ENCODE measurements at regions not wholly inside any gene's neighbourhood (a gene's known extent, or its start where the extent isn't known, plus 50 kb on each side); places are given as distances from the start of the nearest gene placed in this dataset.
"Not testable (repeated sequence)": the region's sequence is repeated elsewhere in the genome, so short reads cannot be mapped to it uniquely, and the experiment has no call there.

GRCh38 chr14:105911006-105911847 is 384.8 kb downstream of the TMEM121 start:
- no peak for DNase-seq

DNA sequence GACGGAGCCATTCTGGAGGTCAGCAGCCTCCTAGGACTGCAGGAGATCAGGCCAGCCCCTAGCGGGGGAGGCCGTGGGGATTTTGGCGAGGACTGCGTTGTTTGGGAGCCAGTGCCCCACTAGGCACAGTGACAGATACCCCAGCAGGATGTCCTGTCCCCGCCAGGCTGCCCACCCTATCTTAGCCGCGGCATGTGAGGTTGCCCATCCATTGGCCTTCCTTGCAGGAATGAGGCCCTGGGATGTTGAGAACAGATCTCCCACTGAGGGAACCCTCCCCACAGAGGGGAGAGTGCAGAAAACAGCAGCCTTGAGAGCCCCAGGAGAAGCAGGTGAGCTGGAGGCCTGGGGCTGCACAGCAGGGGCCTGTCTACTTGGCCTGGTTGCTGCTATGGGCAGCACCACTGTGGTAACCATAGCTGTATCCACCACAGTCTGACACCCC is 385.5 kb downstream of the TMEM121 start:
- DNase-seq, result not testable (repeated sequence)

DNA sequence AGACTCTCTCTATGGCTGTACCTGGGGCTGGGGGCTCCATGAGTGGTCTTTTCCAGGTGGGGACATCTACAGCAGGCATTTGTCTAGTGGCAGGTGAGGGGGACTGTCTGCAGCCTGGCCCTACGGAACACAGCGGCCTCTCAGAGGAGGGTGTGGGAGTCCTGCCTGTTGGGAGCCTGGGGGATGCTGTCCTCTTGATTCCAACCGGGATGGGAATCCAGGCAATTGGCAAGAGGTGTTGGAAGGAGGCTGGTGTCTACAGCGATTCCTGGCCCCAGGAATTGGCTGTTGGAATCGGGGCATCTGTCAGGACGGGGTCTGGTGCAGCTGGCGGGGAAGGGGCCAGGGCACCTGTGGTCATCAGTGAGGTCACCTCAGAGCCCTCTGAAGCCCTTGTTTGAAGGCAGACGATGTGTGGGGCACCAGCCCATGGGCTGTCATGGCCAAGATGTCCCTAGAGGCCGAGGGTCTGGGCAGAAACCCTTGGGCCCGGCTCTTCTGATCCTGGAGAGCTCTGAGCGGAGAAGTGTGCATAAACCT is 386.3 kb downstream of the TMEM121 start:
- no peak for DNase-seq

DNA sequence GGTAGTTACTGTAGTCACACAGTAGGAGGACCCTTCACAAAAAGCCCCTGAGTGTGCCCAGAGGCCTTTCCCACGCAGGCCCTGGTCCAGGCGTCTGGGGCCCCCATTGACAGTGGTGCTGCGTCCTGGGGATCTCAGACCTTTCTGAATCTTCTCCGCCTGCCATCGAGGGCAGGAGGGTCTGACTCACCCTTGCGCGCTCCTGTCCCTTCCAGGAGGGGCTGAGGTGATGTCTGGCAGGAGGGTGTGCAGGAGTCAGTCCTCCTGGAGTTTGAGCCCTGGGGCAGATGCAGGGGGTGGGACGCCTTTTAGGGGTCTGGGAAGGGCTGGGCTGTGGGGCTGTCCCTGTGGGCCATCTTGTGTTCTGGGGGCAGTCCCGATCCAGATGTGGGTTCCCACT is 386.8 kb downstream of the TMEM121 start:
- no peak for DNase-seq

- DNase-seq, result no peak
Observed at GRCh38 chr14:105913861-105914260, 387.5 kb downstream of the TMEM121 start.

GRCh38 chr14:105914281-105914680 is 387.9 kb downstream of the TMEM121 start:
- DNase-seq, result not testable (repeated sequence)

GRCh38 chr14:105914738-105915385 is 388.5 kb downstream of the TMEM121 start:
- no peak for DNase-seq

DNA sequence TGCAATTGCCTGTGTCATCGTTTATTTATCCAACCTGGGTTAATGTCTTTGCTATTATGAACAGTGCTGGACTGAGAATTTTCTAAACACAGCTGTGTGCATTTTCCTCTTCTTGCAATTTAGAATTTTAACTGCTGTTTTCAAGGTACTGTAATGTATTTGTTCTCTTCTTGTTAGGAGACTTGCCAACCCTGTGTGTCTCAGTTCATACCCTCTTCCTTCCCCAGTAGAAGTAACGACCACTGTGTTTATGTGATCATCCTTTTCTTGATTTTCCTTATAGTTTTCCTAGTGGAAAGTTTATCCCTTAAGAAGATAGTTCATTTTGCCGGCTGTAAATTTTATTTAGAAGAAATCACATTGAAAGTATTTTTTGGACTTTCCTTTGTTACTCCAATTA is 389.2 kb downstream of the TMEM121 start:
- DNase-seq, result not testable (repeated sequence)

- DNase-seq, result not testable (repeated sequence)
Observed at GRCh38 chr14:105917136-105917932, 391.0 kb downstream of the TMEM121 start.

DNA sequence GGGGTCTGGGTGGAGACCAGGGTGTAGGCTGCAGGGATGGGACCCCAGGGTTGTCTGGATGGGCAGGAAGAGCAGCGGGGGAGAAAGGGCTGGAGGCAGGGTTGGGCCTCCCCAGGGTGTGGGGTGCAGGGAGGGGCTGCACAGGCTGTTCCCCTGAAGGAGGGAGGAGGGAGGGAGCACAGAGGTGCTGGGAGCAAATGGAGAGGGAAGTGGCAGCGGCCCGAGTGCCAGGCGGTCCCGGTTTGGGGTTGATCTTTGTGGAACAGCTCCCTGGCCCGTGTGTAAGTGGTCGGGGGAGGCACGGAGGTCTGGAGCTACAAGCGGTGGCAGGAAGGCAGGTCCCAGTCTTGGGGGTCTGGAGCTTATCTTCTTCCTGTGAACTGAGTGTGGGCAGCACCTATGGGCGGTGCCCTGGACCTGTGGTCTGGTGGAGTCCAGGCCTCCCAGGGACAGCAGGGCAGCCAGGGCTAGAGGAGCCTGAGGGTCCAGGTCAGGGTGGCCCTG is 391.6 kb downstream of the TMEM121 start:
- DNase-seq, result no peak

- no peak for DNase-seq
Observed at GRCh38 chr14:105918496-105919262, 392.3 kb downstream of the TMEM121 start.

- DNase-seq, result no peak
Observed at GRCh38 chr14:105919458-105920150, 393.2 kb downstream of the TMEM121 start.

- DNase-seq, result not testable (repeated sequence)
Observed at GRCh38 chr14:105920151-105920700, 393.8 kb downstream of the TMEM121 start.

DNA sequence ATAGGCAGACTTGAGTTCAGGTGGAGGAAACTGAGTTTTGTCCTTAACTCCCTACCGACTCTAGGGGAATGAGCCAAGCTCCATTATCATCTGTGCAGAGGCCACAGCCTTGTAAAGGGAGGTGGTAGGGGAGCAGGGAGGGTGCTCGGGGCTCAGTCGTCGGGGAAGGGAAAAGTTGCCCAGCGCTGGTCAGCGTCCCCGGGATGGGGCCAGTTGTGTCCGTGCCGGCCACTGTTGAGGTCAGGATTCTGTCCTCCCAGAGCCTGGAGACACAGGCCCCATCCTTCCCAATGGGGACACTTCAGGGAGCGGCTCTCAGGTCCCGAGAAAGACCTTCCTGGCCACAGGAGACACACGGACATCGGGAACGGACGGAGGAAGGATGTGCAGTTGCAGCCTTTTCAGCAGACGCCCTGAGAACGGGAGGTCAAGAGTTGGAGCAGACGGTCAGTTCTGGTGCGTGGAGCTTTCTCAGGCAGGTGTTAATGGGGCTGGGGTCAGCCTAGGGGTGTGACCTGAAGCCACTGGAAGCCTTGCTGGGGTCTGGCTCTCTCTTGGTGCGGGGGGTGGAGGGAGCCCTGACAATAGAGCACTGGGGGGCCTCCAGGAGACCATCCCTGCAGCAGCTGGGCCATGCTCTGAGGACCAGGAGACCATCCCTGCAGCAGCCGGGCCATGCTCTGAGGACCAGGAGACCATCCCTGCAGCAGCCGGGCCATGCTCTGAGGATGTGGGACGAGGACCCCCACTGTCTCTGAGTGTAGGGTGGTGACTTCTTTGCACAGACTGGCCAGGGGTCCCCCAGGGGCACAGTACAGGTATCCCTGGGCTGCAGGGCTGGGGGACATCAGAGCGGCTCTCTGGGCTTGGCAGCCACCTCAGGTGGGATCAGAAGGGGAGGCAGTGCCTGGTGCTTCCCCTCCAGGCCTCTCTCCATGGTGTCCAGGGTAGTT is 394.7 kb downstream of the TMEM121 start:
- not testable (repeated sequence) for DNase-seq

GRCh38 chr14:105921781-105922180 is 395.4 kb downstream of the TMEM121 start:
- DNase-seq, result not testable (repeated sequence)

DNA sequence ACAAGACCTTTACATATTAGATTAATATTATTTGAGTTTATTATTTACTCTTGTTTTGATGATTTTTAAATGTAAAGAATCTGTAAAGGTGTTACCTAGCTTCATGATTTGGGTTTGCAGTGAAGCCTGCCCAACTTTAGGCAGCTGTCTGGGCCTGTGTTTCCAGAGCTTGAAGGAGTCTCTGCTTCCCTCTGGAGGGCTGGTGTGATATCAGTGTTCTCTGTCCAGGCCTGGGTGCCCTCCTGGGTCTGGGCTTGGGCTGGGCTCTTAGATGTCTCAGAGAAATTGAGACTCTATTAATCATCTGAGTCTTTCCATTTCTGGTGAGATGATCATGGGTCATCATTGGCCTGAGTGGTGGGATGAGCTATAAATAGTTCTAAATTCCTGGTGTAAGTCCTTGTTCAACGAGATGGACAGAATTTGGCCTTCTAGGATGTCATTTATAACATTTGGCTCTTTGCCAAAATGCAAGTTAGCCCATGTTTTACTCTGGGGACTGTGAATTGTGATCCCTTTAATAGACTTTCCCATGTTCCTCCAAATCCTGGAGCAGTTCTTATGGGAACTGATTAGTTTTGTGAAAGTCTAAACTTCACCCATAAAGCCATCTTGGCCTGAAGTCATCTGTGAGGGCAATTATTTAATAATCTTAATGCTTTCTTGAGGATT is 397.3 kb downstream of the TMEM121 start:
- DNase-seq, result not testable (repeated sequence)

GRCh38 chr14:105924951-105925591 is 398.7 kb downstream of the TMEM121 start:
- DNase-seq, result no peak

DNA sequence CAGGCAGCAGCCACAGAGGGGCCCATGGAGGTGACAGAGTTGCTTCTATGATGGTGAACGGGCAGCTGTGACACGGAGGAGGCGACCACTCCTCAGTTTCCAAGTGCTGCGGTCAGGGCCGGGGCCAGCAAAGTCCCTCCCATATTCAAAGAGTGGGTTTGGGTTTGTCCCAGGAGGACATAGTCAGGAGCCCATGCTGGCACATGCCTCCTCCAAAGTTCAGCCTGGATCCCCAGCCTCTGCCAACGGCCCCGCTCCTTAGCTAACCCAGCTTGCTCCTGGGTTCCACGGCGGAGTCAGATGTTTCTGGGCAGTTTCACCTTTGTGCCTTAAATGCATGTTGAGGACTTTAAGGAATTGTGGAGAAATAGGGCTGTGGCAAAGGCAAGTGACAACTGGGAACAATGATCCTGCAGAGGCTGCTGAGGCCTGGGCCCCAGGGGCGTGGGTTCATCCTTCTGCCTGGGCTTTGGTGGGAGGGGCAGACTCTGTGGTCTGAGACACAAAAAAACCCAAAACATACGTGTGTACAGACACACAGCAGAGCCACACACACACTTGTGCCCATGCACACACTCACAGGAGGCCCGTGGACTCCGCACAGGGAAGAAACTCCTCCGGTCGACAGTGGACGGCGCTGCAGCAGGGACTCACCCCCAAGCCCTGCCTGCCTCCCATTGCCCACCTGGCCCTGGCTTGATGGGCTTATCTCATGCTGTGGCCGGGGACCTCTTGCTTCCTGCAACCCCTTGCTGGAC is 399.4 kb downstream of the TMEM121 start:
- DNase-seq, result no peak
